ENCODE measurements at regions not wholly inside any gene's neighbourhood (a gene's known extent, or its start where the extent isn't known, plus 50 kb on each side); places are given as distances from the start of the nearest gene placed in this dataset.

DNA sequence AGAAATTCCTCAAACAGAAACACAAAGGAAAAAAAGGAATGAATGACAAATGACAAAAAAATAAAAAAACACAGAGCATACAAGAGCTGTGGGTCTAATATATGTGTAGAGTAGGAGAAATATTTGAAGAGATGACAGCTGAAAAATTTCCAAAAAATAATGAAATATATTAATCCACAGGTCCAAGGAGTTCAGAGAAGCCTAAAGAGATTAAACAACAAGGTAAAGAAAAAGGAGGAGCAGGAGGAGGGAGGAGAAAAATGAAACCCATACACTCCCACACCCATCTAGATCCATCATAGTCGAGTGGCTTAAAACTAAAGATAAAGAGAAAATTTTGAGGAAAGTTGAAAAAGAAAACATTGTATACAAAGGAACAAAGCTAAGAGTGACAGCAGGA, 182.4 kb upstream of the MAP3K1 start:
- TF ChIP-seq, protein P1, sequence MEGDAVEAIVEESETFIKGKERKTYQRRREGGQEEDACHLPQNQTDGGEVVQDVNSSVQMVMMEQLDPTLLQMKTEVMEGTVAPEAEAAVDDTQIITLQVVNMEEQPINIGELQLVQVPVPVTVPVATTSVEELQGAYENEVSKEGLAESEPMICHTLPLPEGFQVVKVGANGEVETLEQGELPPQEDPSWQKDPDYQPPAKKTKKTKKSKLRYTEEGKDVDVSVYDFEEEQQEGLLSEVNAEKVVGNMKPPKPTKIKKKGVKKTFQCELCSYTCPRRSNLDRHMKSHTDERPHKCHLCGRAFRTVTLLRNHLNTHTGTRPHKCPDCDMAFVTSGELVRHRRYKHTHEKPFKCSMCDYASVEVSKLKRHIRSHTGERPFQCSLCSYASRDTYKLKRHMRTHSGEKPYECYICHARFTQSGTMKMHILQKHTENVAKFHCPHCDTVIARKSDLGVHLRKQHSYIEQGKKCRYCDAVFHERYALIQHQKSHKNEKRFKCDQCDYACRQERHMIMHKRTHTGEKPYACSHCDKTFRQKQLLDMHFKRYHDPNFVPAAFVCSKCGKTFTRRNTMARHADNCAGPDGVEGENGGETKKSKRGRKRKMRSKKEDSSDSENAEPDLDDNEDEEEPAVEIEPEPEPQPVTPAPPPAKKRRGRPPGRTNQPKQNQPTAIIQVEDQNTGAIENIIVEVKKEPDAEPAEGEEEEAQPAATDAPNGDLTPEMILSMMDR (conservative IDR thresholded peaks at IDR 0.05): no peak
- Histone ChIP-seq H3T11ph (ENCODE audit: low read length) (no peak overlapping the region), H3K9me3 (ENCODE audit: control insufficient read depth, low read depth, low read length) (no peaks in the 10 kb centered on the region), H3K23ac (ENCODE audit: insufficient read length, low read depth, low read length) (no peak overlapping the region), H3K56ac (ENCODE audit: insufficient read length, low read depth, low read length) (no peak overlapping the region), H3K18ac (ENCODE audit: insufficient read length, low read depth, low read length) (no peak overlapping the region), H2AK5ac (ENCODE audit: insufficient read length, low read length) (no peak overlapping the region), H4K91ac (ENCODE audit: insufficient read length, low read depth, low read length) (no peak overlapping the region), H3K4ac (ENCODE audit: low read depth, low read length) (no peak overlapping the region), H3K4me2 (ENCODE audit: insufficient read depth, insufficient read length, low read length) (no peak overlapping the region), H3K79me1 (ENCODE audit: insufficient read depth, low read depth, low read length, poor library complexity, severe bottlenecking) (no peaks in the 10 kb centered on the region), H4K20me1 (ENCODE audit: control insufficient read depth, insufficient read depth, insufficient read length) (no peaks in the 10 kb centered on the region), H2BK120ac (ENCODE audit: low read depth, low read length, poor library complexity, severe bottlenecking) (no peak overlapping the region), H2BK20ac (ENCODE audit: low read depth, low read length, poor library complexity, severe bottlenecking) (no peak overlapping the region), H3K4me1 (ENCODE audit: insufficient read depth, low read length) (peaks cover 4% of the 10 kb centered on the region; the same call in 1 of the 2 replicates), H3K9ac (ENCODE audit: extremely low read depth, insufficient read length, low read length) (no peak overlapping the region), H3K27me3 (ENCODE audit: insufficient read depth, low read length) (no peaks in the 10 kb centered on the region), H3K79me2 (ENCODE audit: insufficient read depth, low read length) (no peaks in the 10 kb centered on the region), H3K27ac (ENCODE audit: insufficient read length, low read depth, low read length) (no peak overlapping the region), H3K14ac (ENCODE audit: insufficient read depth, low read length) (no peak overlapping the region), H2BK5ac (ENCODE audit: insufficient read length, low read length) (no peak overlapping the region), H2BK12ac (ENCODE audit: insufficient read length, low read depth, low read length) (no peak overlapping the region), H4K8ac (replicated peaks; ENCODE audit: insufficient read length, low read depth, low read length) (no peak overlapping the region), H4K5ac (ENCODE audit: insufficient read length, low read depth, low read length) (no peak overlapping the region), H2AFZ (ENCODE audit: low read length) (no peak overlapping the region), H3K23me2 (ENCODE audit: insufficient read length, low read depth, low read length, poor library complexity, severe bottlenecking) (no peaks in the 10 kb centered on the region), H2BK15ac (ENCODE audit: low read depth, low read length) (no peak overlapping the region)
- Mint-ChIP-seq H3K27me3 (ENCODE audit: low read depth) (no peaks in the 10 kb centered on the region), H3K9me3 (peaks cover 26 to 27% of the 10 kb centered on the region in 2 experiments), H3K36me3 (ENCODE audit: insufficient read depth in 1 of 3, low read depth in 3 of 3) (peaks cover 8 to 23% (median 22%) of the 10 kb centered on the region in 3 experiments), H3K27ac (no peak overlapping the region), H3K4me1 (peaks cover 14 to 19% of the 10 kb centered on the region in 2 experiments), H3K4me3 (no peak overlapping the region)
- no CpG with 5 or more reads among the region's 1 CpG for WGBS (ENCODE audit: extremely low coverage, insufficient read length, low lambda C conversion rate)
- no peak for DNase-seq

Measured in H9 (cell line).